ENCODE measurements at regions not wholly inside any gene's neighbourhood (a gene's known extent, or its start where the extent isn't known, plus 50 kb on each side); places are given as distances from the start of the nearest gene placed in this dataset.
A peak's percentile ranks its signal among the peaks of the same experiment; 100 is the strongest.

DNA sequence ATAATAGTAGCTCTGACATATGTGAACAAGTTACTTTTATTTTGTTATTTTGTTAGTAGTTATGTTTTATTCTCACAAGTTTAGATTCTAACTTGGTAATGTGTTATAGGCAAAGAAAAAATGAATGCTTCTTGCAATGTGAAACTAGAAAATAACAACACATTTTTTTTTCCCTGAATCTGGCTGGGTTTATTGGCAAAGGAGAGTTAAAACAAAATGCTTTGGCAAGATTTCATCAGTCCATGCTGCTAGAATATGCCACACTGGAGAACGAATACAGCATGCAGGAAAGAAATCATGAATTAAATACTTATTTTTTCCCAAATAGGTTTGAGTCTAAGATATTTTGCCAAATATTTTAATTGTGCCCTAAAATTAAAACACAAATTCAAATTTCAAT is 1048.1 kb upstream of the ACO1 start:
- DNase-seq = no peak

DNA sequence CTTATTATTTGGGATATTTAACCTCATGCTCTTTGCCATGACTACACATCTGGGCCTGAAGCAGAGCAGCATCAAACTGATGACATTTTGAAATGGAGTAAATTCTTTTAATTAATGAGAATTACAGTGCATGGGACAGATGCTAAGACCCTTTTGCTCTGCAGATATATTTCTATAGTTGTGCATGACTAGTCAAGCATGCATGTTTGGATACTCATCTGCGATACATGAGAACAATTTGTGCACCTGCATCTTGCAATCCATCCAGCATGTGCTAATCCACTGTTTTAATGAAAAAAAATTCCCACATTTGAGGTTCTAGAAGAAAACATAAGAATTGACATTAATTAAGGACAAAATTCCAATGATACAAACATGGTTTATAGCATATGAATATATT is 1047.6 kb upstream of the ACO1 start:
- DNase-seq = no peak

DNA sequence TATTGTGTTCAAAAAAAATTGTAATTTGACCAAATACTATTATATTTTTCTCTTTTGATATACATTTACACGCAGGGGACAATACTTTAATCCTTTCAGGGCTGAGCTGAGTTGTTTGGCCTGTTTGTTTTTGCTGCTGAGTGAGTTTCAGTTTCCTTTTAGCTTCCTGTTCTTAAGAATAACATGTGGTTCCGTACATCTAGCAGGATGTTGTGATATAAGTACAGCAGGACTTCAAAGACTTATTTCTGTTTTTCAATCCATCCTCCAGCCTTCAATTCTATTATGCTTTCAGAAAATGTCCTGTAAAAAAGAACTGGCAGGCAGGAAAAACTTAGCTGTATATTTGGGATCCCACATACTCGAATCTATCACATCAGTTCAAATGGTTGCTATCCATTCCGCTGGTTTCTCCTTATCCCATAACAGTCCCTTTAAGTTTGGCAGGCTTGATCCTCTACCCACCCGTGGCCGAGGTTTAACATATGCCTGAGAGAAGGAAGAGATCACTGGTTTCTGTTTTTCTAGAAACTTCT is 1037.3 kb upstream of the ACO1 start:
- peak; percentile 76 for DNase-seq

DNA sequence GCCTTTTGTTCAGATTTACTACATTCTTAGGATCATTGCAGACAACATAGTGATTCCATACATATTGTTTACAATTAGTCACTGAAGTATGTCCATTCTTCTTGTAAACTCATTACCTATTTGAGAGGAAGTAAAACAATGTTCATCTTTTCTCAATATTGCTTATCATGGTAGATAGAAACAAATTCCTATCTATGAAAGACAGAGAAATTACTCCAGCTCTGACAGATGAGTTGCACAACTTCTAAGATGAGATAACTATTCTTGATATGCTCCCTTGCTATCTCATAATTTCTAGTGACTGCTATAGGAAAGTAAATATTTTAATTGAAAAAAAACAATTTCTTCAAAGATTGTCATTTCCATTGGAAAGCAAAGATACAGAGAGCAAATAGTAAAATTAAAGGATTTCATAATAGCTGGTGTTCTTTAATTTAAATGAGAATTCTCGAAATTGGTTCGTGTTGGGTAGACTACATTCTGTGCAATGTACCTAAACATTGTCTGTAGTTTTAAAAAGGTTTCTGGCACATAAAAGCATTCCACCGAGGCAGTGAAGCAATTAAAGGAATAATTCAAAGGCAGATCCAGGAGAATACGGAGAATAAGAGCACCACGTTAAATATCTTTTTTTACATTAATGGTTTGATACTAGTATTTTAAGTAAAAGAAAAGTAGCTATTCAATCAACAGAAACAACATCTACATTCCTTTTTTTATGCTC is 1029.1 kb upstream of the ACO1 start:
- no peak for DNase-seq

DNA sequence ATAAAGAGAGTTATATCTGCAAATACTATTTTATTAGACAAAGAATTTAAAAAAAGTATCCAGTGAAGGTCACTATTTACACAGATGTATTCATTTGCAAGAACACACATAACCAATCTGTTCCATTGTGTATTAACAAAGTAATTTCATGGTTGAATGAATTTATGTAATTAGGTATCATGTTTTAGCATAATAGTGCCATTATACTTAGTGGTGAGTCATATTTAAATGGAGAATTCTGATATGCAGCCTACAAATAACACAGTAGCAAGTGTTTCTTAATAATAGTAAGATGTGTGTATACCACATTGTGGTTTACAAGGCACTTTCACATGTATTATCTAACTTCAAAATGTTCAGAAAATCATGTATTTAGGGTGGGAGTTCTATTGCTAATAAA is 1028.5 kb upstream of the ACO1 start:
- peak; percentile 39 for DNase-seq

DNA sequence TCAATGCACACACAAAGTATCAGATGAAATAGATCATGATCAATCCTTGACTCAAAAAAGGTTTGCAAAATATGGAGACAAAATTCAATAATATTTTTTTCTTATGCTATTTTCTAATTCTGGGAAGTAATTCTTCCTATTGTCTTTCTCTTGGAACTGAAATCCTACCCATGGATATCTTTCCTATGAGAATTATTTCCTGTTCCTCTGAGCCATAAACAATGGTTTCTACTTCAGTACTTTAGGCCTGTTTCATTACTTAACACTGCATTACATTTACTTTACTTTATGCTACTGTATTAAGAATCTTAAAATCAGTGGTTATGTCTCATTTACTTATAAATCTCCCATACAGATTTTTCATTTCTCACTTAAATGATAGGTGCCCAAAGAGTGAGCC is 1025.4 kb upstream of the ACO1 start:
- DNase-seq = no peak

DNA sequence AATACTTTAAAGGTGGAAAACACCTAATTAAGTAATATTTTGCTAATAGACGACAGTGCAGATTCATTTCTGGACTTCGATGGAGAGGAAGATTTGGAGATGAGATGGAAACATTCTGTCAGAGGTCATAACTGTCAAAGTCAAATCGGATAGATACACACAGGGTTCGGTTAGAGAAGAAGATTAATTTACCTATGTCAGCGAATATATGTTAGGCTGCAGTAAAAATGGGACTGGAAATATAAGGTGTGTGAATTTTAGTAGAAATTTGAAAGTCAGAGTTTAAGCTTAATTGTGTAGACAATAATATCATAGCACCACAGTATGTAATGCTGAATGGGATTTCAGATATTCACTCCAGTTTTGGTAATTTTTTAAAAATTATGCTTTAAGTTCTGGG is 1020.3 kb upstream of the ACO1 start:
- no peak for DNase-seq

DNA sequence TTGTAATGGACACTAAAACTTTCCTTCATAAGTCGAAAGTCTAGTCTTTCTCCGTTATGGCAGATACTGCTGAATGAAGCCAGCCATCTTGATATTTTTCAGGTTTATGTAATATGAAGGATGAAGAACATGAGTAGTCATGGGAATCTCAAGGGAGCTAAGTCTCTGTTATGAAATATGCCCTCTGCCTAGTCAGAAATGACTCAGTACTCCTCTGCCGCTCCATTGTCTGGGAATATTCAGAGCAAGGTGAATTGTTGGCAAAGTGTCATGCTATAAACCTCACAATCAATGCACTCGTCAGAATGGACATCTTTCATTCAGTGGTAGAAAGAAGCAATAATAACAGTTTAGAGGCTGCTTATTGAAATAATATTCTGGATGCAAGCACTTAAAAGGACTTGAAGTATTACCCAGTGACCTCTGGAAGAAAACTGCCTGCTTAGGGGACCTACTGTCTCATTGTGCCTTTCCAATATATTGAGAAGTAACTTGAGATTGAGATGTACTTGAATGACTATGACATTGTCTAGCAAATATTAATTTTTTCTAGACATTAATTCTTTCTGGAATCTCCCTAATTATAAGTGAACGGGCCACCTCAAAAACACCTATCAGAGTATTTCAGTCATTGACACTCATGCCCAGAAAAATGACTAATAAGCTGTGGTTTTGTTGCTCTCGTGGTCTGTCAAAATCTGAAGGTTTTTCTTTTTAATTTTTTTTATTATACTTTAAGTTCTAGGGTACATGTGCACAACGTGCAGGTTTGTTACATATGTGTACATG is 1011.5 kb upstream of the ACO1 start:
- no peak for DNase-seq

DNA sequence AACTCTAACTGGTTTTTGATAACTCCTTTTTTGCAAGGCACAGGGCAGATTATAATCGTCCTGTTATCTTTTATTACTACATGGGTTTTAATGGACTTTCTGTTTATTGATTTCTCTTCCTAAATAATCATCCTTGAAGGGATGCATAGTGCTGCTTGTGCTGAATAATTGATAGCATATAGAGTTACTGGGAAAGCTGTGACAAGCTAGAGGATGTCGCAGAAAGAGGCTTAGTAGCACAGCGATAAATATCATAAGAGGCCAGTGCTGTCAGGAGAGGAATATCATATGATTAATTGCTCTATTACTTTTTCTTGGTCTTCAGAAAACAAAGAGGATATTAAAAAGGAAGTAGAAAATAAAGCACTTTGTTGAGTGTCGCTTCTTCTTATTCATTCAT is 1007.1 kb upstream of the ACO1 start:
- DNase-seq = no peak

DNA sequence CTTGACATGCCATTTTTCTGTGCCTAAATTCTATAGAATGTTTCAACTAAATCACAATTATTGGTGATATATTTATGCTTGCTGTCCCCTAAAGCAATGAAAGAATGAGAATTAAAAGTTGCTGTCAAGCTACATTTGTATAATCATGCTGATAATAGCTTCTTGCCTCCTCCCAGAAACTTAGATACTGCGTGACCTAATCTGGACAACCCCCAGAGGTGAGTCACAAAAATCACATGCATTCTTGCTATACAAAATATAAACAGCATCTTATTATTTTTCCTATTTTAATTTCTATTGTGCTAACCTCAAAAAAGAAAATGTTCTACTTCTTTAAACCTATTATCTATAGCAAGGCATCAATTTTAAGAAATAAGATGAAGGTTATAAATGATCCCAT is 995.8 kb upstream of the ACO1 start:
- DNase-seq = no peak

DNA sequence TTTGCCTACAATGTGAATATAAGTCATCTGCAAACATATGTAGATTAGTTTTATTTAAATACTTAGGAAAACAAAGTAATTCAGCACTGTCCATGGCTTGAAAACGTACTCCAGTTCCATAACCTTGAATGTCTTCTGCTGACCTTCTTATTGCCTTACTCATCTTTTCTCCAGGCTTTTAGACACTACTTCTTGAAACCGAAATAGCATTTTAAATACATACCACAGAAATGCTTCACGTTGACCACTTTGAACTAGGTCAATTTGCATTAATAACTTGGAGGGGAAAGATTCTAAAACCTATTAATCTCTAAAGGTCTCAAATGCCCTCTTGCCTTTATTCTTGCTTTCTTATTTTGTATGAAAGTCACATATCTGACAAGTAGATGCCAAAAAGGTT is 995.4 kb upstream of the ACO1 start:
- DNase-seq = no peak

DNA sequence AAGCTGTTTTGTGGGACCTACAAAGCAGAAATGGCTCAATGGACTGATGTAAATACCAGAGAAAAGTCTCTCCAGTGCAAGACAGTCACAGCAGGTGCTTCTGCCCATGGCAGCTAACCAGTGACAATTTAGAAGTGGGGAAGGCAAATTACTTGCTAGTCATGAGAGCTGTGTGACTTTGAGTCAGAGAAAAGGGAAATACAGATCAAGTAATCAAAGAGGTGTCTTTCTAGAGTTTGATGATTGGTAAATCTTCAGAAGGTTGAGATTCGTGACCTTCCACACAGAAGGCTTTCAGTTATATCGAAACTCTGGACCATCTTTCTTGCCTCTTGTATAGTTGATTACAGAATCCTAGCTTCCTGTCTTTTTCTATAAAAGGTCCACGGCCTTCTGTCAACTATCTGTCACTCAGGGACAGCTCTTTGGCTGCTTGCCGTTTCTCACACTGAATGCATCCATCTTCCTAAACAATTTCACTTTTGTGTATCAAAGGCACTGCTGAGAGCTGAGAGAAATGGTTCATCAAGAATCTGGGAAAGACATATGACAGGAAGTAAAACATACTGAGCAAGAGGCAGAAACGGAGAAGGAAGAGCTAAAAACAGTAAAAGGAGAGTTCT is 993.9 kb upstream of the ACO1 start:
- no peak for DNase-seq

DNA sequence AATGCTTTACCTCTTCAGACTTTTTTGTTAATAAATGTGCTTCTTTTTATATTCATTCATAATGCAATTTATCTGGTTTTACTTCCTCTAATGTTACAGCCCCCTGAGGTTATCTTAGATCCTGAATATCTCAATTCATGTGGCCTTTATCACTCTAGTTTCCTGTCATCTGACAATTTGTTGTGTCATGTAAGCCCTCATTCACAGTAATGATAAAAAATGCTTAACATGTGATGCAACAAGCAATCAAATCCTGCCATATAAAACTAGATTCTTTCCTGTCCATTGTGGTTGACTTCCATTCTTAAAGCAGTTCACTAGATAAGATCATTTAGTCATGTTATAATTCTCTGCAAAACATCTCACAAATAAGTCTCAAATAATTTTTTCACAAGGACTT is 991.2 kb upstream of the ACO1 start:
- no peak for DNase-seq

DNA sequence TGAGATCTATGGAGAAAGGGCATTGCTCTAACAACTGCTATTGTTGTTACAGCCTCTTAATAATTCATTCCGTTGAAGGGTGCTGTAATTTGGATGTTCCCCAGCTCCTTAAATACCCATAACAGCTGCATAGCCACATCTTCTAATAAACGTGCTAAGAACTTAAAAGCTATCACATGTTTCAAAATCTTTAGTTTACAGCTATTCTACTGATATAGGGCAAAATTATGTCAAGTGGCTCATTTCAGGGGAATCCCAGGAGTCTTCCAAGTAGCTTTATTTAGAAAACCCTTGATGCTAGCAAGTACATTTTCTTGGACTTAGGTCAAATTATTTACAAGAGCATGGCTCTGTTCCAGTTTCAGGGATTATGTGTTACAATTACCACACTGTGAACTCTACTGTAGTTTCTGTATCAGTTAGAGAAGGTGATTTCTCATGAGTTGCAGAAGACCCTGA is 990.4 kb upstream of the ACO1 start:
- no peak for DNase-seq

DNA sequence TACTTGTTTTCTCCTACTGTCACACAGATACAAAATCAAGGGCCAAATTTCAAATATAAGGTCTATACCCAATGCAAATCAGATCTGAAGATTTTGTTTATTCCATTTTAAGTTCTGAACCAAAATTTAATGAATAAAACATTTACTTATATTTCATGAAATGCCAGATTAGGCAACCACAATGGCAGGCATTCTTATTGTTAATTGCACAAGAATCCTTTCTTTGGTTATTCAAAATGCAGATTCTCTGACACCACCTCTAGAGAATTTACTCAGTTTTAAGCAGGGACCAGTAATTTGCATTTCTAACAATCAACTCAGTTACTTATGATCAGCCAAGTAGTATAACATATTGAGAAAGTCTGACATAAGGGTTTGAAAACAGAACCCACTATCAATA is 972.4 kb upstream of the ACO1 start:
- DNase-seq = no peak

DNA sequence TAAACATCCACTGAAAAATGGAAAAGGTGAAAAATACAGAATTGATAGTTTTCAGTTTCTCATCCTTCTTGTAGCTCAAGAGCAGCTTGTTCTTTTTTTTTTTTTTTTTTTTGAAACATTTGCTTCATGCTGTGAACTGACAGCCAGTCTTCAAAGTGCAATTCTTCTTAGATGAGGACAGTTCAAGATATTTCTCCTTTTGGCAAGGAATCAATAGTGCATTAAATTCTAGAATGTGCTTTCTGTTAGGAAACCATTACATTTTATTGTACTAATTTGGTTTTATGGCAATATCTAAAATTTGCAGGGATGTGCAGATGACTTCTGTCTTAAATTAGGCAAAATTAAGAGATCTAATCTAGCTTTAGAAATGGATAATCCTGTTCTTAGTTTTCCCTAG is 969.3 kb upstream of the ACO1 start:
- no peak for DNase-seq

DNA sequence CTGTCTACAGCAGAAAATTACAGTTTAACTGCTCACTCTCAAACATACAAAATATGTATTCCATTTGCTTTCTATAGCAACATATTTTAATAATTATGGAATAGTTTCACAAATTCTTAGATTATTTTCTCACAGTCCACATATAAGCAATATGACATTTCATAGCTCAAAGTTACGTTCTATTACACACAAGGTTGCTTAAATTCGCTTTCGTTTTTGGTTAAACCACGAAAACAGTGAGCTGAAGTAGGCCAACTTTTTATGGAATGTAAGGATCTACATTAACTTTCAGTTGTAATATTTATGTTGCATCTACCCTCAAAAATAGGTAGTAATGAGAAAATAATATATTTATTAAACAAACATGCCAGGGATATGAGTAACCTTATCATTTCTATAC is 966.0 kb upstream of the ACO1 start:
- no peak for DNase-seq

DNA sequence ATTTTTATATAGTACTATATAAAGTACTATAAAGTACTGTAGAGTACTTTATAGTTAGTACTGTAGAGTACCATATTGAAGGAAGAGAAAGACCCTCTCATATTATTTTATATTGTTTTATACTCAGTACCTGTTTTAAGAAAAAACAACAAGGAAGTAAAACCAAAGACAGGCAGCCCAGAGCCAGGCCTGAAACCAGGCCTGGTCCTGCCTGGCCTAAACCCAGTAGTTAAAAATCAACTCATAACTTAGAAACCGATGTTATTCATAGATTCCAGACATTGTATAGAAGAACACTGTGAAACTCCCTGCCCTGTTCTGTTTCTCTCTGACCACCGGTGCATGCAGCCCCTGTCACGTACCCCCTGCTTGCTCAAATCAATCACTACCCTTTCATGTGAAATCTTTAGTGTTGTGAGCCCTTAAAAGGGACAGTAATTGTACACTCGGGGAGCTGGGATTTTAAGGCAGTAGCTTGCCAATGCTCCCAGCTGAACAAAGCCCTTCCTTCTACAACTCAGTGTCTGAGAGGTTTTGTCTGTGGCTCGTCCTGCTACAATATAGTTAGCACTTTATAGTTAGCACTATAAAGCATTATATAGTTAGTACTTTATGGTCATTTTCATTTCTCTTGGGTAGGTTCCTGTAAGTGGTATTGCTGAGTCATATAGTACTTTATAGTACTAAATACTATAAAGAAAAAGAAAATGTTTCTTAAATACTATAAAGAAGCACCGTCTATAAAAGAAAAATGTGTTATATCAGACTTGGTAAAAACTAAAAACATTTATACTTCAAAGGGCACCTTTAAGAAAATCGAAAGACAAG is 940.6 kb upstream of the ACO1 start:
- peak; percentile 11 for DNase-seq

DNA sequence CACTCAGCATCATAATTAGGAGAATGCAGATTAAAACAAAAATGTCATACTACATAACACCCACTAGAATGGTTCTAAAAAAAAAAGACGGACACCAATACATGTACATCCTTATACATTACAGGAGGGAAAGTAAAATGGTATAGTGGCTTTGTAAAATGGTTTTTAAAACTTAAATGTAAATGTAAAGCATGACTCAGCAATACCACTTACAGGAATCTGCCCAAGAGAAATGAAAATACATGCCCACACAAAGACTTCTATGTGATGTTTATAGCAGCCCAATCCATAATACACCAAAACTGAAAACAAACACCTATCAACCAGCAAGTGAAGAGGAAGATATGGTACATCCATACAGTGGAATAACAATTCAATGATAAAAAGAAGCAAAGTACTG is 939.1 kb upstream of the ACO1 start:
- DNase-seq = peak; percentile 2

DNA sequence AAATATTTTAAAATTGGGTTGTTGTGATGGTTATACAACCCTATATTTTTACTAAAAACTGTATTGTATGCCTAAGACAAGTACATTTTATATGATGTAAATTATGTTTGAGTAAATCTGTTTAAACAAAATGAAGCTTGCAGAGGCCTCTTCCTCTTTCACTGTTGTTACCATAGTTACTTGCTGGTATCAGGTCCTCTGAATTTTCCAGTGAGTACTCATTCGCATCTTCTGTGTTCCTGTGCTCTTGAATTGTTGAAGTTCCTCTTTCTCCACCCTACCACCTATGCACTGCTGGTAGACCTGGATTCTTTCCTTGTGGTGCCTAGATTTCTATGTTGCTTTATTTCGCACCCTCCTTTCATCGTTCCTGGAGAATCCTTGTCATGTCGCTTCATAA is 938.5 kb upstream of the ACO1 start:
- DNase-seq = peak; percentile 19

DNA sequence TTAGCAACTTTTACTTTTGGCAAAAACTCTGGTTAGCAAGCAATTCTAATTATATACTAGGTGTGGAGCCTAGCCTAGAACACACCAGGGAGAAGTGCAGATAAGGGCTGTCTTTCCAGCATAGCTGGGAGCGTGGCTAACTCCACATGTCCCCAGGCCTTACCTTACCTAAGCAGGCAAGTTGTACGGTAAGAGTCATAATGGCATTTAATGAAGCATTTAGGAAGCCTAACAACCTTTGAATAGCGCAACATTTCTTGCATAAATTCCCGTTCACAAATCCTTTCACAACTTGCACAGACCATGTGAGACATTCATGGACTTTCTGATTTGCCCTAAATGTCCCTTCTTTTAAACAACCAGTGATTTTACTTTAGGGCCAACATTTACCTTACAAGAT is 917.4 kb upstream of the ACO1 start:
- no peak for DNase-seq

DNA sequence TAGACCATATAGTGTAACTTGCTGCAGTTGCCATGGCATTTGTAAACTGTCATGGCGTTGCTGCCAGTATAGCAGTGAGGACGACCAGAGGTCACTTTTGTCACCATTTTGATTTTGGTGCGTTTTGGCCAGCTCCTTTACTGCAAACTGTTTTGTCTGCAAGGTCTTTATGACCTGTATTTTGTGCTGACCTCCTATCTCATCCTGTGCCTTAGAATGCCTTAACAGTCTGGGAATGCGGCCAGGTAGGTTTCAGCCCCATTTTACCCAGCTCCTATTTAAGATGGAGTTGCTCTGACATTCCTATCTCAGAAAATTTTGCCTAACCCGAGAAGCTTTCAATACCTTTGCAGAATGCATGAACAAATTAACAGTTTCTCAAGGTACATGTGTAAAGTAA is 914.4 kb upstream of the ACO1 start:
- no peak for DNase-seq

DNA sequence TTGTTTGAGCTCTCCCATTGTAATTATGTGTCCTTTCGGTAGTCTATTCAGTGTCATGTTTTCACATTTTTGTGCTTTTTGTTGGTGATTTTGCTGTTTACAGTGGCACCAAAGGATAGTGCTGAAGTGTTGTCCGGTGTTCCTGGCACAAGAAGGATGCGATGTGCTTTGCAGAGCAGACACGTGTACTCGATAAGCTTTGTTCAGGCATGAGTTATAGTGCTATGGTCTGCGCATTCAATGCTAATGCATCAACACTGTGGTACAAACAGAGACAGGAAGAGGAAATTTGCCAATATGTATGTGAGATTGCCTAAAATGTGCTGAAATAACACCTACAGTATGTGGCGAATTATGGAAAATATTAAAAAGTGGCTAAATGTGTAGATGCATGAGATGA is 913.4 kb upstream of the ACO1 start:
- no peak for DNase-seq
